Hematopoietic multipotent progenitor cell (in vitro differentiated cells): ENCODE measurements at regions not wholly inside any gene's neighbourhood (a gene's known extent, or its start where the extent isn't known, plus 50 kb on each side); places are given as distances from the start of the nearest gene placed in this dataset. TPM values are rescaled to one million over a fixed set of nuclear protein-coding genes. Genes with fewer than 3 reads are reported as not detected.

Experiments used
- small RNA-seq: library from RNA; depleted of rRNA; stranded (forward); fragments of <200 nt; gene quantifications from one replicate; pipeline ENCODE3, GENCODE V24; 2012

Small RNA genes lying in the stretch of these regions (small RNA-seq; reads per million reads assigned to genes)
- gene RNY3P3 = not detected
